GM06990 (cell line): ENCODE measurements at regions not wholly inside any gene's neighbourhood (a gene's known extent, or its start where the extent isn't known, plus 50 kb on each side); places are given as distances from the start of the nearest gene placed in this dataset.

Experiments
- DNase-seq: peaks from one replicate; pipeline ENCODE4 v3.0.0-alpha.2; 2011; ENCODE audit not compliant: insufficient read length; ENCODE audit errors: extremely low read depth
- H3K27me3 ChIP-seq: replicated peaks from 2 replicates; pipeline ENCODE4 v1.6.0; 2011; ENCODE audit warnings: low read length; ENCODE audit not compliant: control insufficient read depth, insufficient read depth
- H3K36me3 ChIP-seq: 2 replicates; pipeline ENCODE4 v1.5.1; 2011; ENCODE audit warnings: low read length; ENCODE audit not compliant: control insufficient read depth, insufficient read depth
- H3K4me3 ChIP-seq: replicated peaks from 2 replicates; pipeline ENCODE4 v1.5.1; 2011; ENCODE audit warnings: low read depth, mild to moderate bottlenecking, control low read depth, low read length
- CTCF ChIP-seq: IDR thresholded peaks from 2 replicates; pipeline ENCODE4 v1.5.1; 2011; ENCODE audit warnings: low read length, control low read depth, mild to moderate bottlenecking, inconsistent platforms; ENCODE audit not compliant: insufficient read depth, poor library complexity, severe bottlenecking

DNA sequence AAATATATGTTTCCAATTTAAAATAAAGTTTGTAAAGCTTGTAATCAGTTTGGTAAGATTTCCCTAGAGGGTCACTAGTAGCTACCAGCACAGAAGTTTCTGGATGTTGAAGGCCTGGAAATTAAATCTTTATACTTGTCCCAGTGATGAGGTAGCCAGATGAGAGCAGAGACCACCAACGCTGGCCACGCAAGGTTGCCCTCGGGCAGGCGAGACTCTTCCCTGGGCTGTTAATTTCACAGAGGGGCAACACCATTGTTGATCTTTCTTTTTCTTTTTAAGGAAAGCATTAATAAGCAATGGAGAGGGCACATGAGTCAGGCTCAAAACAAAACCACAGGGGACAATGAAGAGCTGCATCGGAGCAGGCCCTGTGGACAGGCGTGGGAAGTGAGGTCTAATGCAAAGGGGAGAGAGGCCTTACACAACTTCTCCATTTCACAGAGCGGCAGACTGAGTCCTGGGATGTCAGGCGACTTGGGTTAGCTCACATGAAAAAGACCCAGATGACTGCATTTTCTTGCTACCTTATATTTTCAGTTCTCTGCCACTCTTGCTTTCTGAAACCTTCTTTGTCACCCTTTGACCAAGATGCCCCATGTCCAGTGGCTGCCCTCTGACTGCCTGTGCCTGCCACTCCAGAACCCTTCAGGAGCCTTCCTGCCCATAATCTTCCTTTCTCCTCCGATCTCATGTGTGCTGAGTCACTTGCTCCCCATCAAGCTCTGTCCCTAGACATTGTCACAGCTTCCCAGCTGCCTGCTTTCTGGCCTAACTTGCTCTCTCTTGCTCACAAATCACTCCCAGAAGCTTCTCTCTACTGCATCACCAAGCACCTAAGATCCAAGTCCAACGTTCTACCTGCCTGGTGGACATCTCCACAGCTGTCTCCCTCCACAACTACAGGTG lies 107.7 kb upstream of the CDYL start:
- no peak for DNase-seq
- Histone ChIP-seq H3K4me3 (no peak overlapping the region), H3K27me3 (no peaks in the 10 kb centered on the region; the same call in 1 of the 2 replicates), H3K36me3 (no peaks in the 10 kb centered on the region)
- TF ChIP-seq CTCF = no peak

DNA sequence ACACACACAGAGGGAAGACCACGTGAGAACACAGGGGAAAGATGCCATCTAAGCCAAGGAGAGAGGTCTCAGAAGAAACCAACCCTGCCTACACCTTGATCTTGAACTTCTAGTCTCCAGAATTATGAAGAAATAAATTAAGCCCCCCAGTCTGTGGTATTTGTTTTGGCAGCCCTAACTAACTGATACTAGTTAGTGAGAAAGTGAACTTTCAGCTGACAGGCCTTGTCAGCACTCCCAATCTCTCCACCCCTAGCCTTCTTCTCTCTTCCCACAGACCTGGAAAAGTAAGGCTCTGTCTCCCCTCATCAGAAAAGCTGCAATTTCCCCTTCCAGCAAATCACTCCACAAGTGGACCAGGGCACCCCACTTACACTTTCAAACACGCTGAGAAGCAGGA lies 108.6 kb upstream of the CDYL start:
- TF ChIP-seq CTCF = no peak
- Histone ChIP-seq H3K27me3 (no peaks in the 10 kb centered on the region; the same call in 1 of the 2 replicates), H3K4me3 (no peak overlapping the region), H3K36me3 (no peaks in the 10 kb centered on the region)
- no peak for DNase-seq

DNA sequence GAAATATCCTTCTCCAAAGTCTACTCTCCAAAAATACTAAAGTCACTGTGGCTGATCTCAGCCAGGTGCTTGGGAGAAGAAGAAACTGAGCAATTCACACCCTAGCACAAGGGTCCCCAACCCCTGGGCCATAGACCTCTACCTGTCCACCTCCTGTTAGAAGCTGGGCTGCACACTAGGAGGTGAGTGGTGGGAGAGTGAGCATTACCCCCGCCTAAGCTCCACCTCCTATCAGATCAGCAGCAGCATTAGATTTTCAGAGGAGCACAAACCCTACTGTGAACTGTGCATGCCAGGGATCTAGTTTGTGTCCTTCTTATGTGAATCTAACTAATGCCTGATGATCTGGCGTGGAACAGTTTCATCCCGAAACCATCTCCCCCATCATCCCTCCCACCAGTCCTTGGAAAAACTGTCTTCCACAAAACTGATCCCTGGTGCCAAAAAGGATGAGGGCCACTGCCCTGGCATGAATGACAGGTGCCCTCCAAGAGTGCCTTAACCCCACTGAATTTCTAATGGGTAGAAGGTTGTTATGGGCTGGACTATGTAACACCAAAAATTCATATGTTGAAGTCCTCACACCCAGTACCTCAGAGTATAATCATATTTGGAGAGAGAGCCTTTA lies 109.2 kb upstream of the CDYL start:
- Histone ChIP-seq H3K27me3 (no peaks in the 10 kb centered on the region; the same call in 1 of the 2 replicates), H3K4me3 (no peak overlapping the region)
- no peak for TF ChIP-seq CTCF

DNA sequence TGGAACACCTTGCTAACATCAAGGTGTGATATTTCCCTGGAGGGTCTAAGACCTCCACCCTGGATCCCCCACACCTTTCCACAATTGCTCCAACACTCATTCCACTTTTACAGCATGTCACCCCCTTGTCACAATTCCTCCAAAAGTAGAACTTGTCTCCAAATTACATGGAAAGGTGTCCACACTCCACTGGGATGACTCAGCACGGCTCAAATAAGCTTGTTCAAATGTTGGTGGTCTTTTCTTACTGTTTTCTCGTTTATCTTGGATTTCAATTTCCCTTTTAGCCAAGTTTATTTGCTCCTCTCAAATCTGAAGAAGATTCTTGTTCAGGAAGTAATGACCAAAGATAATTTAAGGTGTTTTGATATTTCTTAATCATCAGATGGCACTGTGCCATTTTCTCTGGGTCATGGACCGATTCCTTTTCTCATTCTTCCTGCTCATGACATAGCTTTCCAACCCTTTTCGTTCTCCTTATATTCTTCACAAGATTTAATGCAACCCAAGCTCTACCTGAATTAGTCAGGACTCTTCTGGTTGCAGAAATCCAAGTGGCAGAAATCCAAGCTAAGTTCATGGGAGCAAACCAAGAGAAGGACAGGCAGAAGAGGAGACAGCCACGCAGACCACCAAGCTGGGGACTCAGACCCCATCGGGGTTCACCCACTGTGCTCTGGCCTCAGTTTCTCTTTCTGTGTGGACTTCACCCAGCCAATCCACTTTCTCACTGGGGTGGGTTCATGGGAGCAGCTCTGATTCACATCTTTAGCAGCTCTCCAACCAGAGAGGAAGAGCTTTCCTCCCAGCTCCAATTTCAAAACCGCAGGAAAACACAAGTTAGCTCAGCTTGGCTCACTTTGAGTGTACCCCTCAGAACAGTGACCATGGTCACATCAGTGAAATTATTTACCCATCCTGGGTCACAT lies 110.5 kb upstream of the CDYL start:
- H3K4me3 ChIP-seq = no peak overlapping the region
- no peak for DNase-seq
- no peak for TF ChIP-seq CTCF
- H3K36me3 ChIP-seq = no peaks in the 10 kb centered on the region
- no peaks in the 10 kb centered on the region; the same call in 1 of the 2 replicates for H3K27me3 ChIP-seq

More for the DNA sequence above, 109.2 kb upstream of the CDYL start:
- DNase-seq = no peak
- H3K36me3 ChIP-seq = no peaks in the 10 kb centered on the region

DNA sequence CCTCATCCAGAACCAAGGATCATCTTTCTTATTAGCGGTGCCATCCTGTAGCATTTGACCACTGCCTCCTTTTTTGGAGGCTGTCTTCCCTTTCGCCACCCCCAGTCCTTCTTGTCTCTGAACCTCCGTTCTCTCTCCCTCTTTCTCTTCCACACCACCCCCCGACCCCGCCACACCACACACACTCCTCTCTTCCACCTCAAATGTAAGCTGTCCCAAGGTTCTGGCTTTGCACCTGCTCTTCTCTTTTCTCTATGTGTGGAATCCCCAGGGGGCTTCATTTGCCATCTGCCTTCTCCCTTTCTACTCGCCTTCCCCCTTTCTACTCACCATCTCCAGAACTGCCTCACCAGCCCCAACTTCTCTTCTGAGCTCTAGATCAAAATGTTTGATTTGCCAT lies 111.3 kb upstream of the CDYL start:
- Histone ChIP-seq H3K27me3 (no peaks in the 10 kb centered on the region; the same call in 1 of the 2 replicates), H3K4me3 (no peak overlapping the region), H3K36me3 (no peaks in the 10 kb centered on the region)
- no peak for DNase-seq
- no peak for TF ChIP-seq CTCF
